GM12891 (cell line): ENCODE measurements at regions not wholly inside any gene's neighbourhood (a gene's known extent, or its start where the extent isn't known, plus 50 kb on each side); places are given as distances from the start of the nearest gene placed in this dataset.

Experiments
- DNase-seq: peaks from one replicate; pipeline ENCODE4 v3.0.0; 2011; ENCODE audit warnings: low spot score; ENCODE audit not compliant: insufficient read length
- FAIRE-seq: peaks from 2 replicates; lab custom pipeline; 2011; peaks lifted over from hg19 to GRCh38; lab: Jason Lieb, UNC
- PAX5 ChIP-seq: IDR thresholded peaks from 2 replicates; pipeline ENCODE4 v1.6.1; 2011; ENCODE audit warnings: low read length, moderate library complexity, mild to moderate bottlenecking; ENCODE audit not compliant: insufficient read depth, severe bottlenecking
- POLR2A ChIP-seq: IDR thresholded peaks from 2 replicates; pipeline ENCODE4 v1.6.1; 2011; ENCODE audit warnings: low read depth, low read length, control low read depth
- POLR2AphosphoS5 ChIP-seq: IDR thresholded peaks from 2 replicates; pipeline ENCODE4 v1.6.1; 2011; ENCODE audit warnings: low read depth, low read length, control low read depth
- POU2F2 ChIP-seq: IDR thresholded peaks from 2 replicates; pipeline ENCODE4 v1.6.1; 2011; ENCODE audit warnings: low read depth, mild to moderate bottlenecking, control low read depth, low read length, moderate library complexity
- SPI1 ChIP-seq: IDR thresholded peaks from 2 replicates; pipeline ENCODE4 v1.6.1; 2011; ENCODE audit warnings: low read depth, low read length, control low read depth
- TAF1 ChIP-seq: IDR thresholded peaks from 2 replicates; pipeline ENCODE4 v1.6.1; 2011; ENCODE audit warnings: low read depth, low read length, control low read depth

DNA sequence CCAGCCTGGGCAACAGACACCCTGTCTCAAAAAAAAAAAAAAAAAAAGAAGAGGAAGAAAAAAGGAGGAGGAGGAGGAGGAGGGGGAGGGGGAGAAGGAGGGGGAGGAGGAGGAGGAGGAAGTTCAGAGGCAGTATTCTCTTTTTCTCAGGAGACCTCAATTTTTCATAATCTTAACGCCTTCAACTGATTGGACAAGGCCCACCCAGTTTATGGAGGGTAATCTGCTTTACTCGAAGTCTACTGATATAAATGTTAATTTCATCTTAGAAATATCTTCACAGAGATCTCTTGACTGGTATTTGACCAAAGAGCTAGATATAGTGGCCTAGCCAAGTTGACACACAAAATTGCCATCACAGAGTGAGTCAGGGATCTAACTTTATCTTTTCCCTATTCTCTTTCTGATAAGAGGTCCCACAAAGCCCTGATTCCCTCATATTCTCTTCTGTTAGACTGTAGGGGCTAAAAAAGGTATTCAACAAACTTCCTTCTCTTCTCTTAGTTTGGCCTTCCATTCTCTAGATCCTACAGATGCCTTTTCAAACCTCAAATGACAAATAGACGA lies 115.5 kb upstream of the ABCA1 start:
- FAIRE-seq: no peak
- no peak for DNase-seq
- TF ChIP-seq POLR2AphosphoS5 (no peak), POLR2A (no peak), POU2F2 (no peak), PAX5 (no peak), TAF1 (no peak), SPI1 (no peak)

DNA sequence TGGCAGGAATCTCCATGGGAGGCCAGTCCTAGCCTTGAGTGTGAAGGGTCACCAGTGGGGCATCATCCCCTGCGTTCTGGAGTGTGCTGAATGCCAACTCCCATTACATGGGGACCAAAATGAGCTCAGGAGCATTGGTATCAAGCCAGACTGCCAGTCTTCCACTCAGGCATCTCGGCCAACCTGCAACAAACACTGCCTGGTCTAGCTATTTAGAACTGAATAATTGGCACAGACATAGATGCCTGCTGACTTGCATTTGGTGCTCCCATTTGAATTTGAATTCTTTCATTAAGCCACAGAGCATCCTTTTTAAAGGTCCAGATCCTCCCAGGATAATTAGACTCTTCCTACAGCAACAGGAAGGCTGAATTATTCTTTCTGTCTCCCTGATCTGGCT lies 116.6 kb upstream of the ABCA1 start:
- DNase-seq: no peak
- no peak for TF ChIP-seq PAX5
- TF ChIP-seq TAF1: no peak
- TF ChIP-seq POU2F2: no peak
- no peak for TF ChIP-seq SPI1
- TF ChIP-seq POLR2A: no peak
- FAIRE-seq: no peak

DNA sequence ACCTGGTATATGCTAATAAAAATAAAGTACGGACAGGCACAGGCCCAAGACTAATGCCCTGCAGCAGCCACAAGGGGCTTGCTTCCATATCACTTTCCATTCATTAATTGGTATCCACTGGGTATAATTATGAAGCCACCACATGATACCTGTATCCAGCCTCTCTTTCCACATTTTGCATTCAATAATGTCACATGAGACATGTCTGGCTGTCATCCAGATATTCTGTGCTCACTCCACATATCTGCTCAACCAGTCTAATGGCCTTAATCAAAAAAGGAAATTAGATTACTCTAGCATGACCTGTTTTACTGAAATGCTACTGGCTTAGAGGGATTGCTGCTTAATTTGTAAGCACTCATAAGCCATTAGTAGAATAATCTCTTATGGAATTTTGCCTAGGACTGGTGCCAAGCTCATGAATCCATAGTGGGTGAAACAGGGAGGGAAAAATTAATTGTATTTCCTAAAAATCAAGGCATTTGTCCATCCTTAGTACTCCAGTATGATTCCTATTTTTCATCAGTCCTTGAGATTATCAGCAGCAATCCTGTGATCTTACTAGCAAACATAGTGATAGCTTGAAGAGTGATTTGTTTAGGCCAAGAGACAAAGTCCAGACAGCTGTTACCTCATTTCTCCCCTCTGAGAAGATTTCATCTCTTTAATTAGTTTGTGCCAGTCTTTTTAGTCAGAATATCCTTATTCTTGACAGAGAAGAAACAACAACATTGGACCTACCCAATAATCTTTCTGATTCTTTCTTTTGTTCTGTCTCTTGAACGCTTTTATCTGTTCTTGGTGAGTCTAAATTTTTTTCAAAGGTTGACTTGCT lies 119.2 kb upstream of the ABCA1 start:
- FAIRE-seq: no peak
- TF ChIP-seq POLR2AphosphoS5 (no peak), PAX5 (no peak), TAF1 (no peak), POLR2A (no peak), SPI1 (no peak), POU2F2 (no peak)
- DNase-seq: no peak

DNA sequence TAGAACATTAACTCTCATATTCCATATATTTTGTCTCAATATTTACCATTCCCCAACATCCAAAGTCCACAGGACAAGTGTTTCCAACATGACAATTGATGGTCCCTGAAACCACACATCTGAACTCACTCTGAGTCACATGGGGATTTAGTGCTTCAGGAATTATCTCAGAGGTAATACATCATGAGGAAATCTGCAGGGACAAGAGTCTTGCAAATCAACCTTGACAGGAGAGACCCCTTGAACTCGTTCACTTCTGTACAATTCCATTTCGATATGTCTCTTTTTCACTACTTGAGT lies 119.7 kb upstream of the ABCA1 start:
- FAIRE-seq (no peak), DNase-seq (no peak)
- TF ChIP-seq POLR2AphosphoS5 (no peak), POLR2A (no peak), POU2F2 (no peak), TAF1 (no peak), PAX5 (no peak), SPI1 (no peak)

DNA sequence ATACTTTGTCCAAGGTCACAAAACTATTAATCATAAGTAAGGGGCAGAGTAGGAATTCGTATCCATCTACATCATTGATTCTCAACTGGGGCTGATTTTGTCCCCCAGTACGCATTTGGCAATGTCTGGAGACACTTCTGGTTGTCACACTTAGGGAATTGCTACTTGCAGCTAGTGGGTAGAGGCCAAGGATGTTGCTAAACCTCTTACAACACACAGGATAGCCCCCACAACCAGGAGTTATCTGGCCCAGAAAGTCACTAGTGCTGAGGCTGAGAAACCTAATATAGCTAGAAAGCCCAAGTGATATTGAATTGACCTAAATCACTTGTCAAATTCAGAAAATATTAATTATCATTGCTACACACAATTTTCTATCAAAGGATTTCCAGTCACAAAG lies 120.4 kb upstream of the ABCA1 start:
- TF ChIP-seq POLR2A: no peak
- TF ChIP-seq POLR2AphosphoS5: no peak
- TF ChIP-seq POU2F2: no peak
- no peak for TF ChIP-seq PAX5
- TF ChIP-seq SPI1: no peak
- TF ChIP-seq TAF1: no peak
- no peak for FAIRE-seq
- no peak for DNase-seq

DNA sequence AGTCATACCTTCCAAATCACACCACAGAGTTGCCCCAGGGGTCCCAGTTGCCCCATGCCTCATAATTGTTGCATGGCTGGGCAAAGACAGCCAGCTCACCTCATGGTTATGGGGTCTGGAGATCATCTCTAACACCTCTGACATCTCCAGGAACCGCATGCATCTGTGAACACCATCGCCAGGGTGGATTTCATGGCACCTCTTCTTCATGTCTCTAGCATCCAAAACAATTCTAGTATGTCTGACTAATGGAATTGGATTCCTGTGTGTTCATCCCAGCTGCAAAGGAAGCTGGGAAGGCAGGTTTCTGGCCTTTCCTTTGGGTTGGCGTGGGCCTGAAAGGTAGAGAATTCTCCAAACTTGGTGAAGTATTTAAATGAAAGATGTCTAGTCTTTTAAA lies 122.3 kb upstream of the ABCA1 start:
- FAIRE-seq (no peak), DNase-seq (no peak)
- TF ChIP-seq POLR2AphosphoS5 (no peak), TAF1 (no peak), POLR2A (no peak), SPI1 (no peak), POU2F2 (no peak), PAX5 (no peak)

DNA sequence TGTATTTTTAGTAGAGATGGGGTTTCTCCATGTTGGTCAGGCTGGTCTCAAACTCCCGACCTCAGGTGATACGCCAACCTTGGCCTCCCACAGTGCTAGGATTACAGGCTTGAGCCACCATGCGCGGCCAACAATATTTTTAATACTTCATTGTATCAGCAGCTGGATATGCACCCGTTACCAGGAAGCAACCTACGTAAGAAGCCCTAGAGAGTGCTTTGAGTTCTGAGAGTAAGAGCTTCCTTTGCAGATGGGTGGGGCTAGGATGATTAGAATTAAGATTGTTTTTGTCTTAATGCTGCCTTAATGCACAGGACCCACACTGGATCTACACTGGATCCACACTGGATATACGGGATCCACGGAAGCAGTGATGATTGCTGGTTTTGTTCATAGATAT lies 123.9 kb upstream of the ABCA1 start:
- FAIRE-seq (no peak), DNase-seq (no peak)
- TF ChIP-seq POLR2AphosphoS5 (no peak), TAF1 (no peak), PAX5 (no peak), POU2F2 (no peak), SPI1 (no peak), POLR2A (no peak)

DNA sequence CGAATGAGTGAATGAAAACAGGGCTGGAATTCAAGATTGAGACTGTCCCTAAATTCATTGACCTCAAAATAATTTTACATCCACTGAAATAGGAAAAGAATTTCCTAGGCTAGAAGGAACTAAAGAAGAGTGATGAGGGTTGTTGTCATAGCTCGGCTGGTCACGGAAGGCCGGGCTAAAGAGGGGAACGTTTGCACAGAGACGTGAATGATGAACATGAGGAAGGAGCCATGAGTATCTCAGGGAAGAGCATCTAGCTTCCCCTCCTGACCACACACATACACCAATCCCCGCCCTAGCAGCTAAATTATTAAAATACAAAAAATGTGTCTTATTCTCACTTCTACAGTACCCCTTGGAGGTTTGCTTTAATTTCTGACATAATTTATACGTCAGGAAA lies 124.4 kb upstream of the ABCA1 start:
- FAIRE-seq: no peak
- no peak for TF ChIP-seq PAX5
- no peak for TF ChIP-seq POU2F2
- TF ChIP-seq POLR2A: no peak
- TF ChIP-seq POLR2AphosphoS5: no peak
- no peak for TF ChIP-seq TAF1
- TF ChIP-seq SPI1: no peak
- DNase-seq: no peak

DNA sequence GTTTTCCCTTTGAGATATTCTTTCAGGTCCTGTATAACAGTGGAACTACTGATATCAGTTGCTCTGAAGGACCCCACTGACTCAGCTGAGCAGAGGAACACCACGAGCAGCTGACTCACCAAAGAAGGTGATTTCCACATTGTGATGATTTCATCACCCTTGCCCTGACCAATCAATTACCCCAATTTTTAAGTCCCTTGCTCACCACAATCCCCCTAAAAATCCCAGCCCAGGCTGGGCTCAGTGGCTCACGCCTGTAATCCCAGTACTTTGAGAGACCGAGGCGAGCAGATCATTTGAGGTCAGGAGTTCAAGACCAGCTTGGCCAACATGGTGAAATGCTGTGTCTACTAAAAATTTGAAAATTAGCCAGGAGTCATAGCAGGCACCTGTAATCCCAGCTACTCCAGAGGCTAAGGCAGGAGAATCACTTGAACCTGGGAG lies 125.3 kb upstream of the ABCA1 start:
- no peak for FAIRE-seq
- TF ChIP-seq PAX5 (no peak), POLR2A (no peak), TAF1 (no peak), SPI1 (no peak), POU2F2 (no peak), POLR2AphosphoS5 (no peak)
- DNase-seq: no peak

DNA sequence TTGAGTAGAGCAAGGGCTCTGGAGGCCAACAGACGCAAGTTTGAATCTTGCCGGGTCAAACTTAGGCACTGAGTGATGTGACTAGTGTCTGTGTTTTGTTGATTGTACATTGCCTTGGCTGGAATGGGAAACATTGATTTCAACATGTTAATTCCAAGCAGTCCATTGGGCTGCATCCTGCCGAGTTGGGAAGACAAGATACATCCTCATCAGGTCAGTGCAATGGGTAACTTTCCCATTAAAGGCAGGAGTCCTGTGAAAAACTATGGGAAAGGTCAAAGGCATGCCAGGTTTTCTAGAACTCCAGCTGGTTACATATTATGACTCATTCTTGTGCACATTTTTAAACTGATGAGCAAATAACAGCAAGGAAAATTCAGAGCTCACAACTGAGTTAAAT lies 126.5 kb upstream of the ABCA1 start:
- FAIRE-seq (no peak), DNase-seq (no peak)
- TF ChIP-seq PAX5 (no peak), SPI1 (no peak), POLR2A (no peak), TAF1 (no peak), POLR2AphosphoS5 (no peak), POU2F2 (no peak)
